Heart left ventricle (tissue), 16 donors: ENCODE measurements at regions not wholly inside any gene's neighbourhood (a gene's known extent, or its start where the extent isn't known, plus 50 kb on each side); places are given as distances from the start of the nearest gene placed in this dataset.

Experiments
- ATAC-seq, 4 donors: fragments of 200-7000 bp; cut with Tn5 transposase; one replicate each; pipeline ENCODE4 v1.9.1; 2020 to 2022; ENCODE audit warnings: moderate library complexity in 4 of 4, mild to moderate bottlenecking in 3 of 4, moderate number of reproducible peaks in 1 of 4
- DNase-seq, 5 donors: peaks; one replicate each; pipeline ENCODE4 v3.0.0-alpha.2; 2020
- H3K27ac ChIP-seq, 12 donors: fragments of 200-600 bp; sonication (generic) in 4 of 12; one replicate each; pipeline versions ENCODE4 v1.5.0 to v1.8.0; 2016 to 2022; ENCODE audit warnings: mild to moderate bottlenecking in 2 of 12
- H3K27me3 ChIP-seq, 9 donors: fragments of 200-600 bp; sonication (generic) in 2 of 9; one replicate each; pipeline versions ENCODE4 v1.5.1 to v1.8.0; 2016 to 2022; ENCODE audit warnings: mild to moderate bottlenecking in 3 of 9
- H3K36me3 ChIP-seq, 9 donors: fragments of 200-600 bp; sonication (generic) in 2 of 9; one replicate each; pipeline versions ENCODE4 v1.5.0 to v1.8.0; 2018 to 2022; ENCODE audit warnings: mild to moderate bottlenecking in 2 of 9
- H3K4me1 ChIP-seq, 12 donors: fragments of 200-600 bp; sonication (generic) in 4 of 12; one replicate each; pipeline versions ENCODE4 v1.5.0 to v1.8.0; 2016 to 2022; ENCODE audit warnings: mild to moderate bottlenecking in 3 of 12
- H3K4me3 ChIP-seq, 12 donors: fragments of 200-600 bp; sonication (generic) in 4 of 12; one replicate each; pipeline versions ENCODE4 v1.5.0 to v1.8.0; 2017 to 2022; ENCODE audit warnings: mild to moderate bottlenecking in 9 of 12, moderate library complexity in 4 of 12
- H3K9me3 ChIP-seq, 12 donors: fragments of 200-600 bp; sonication (generic) in 4 of 12; one replicate each; pipeline versions ENCODE4 v1.5.0 to v1.8.0; 2016 to 2022; ENCODE audit warnings: mild to moderate bottlenecking in 1 of 12
- POLR2A ChIP-seq, 2 donors: fragments of 450-650 bp; IDR thresholded peaks; one replicate each; pipeline ENCODE4 v1.6.1; 2017; ENCODE audit warnings: antibody characterized with exemption in 2 of 2, mild to moderate bottlenecking in 2 of 2, moderate library complexity in 2 of 2
- WGBS, 4 donors: extraction: QIAGEN DNeasy Blood & Tissue Kit in 2 of 4; methylation state at CpG; one replicate each; pipeline versions ENCODE4 v1.1.5 to v1.1.7; 2013 to 2018; 5-methylcytosine and 5-hydroxymethylcytosine counted together
- intact Hi-C, 10 donors: fragments of 100-400 bp; cut with DNase I; formaldehyde crosslinking; loops; one replicate each; pipeline versions ENCODE4 v1.11.1 to v1.14.2; 2022
- TF ChIP-seq, protein P1 (sequence below), 12 donors: fragments of 200-600 bp; sonication (generic) in 4 of 12; IDR thresholded peaks; one replicate each; pipeline versions ENCODE4 v1.5.0 to v1.8.0; 2018 to 2022; ENCODE audit warnings: antibody characterized with exemption in 12 of 12, mild to moderate bottlenecking in 5 of 12
- donor health status: ischemic (EF 13 %, LVEDD 7.1; RV severe dilation, severe dysfunction).
- donor health status: healthy with polysubstance abuse.
- donor health status: DM: no; HTN: yes; CAD: no.
- donor health status: DM: no; HTN: no; CAD: no.
- donor health status: ischemic (EF 25% LVEDD 6.9; RV normal size, moderate dysfunction).
- donor health status: ischemic (EF 25% LVEDD 5.7; RV mildly dilated, moderate dysfunction).
- donor health status: healthy.
- donor health status: DM: yes; HTN: yes; CAD: no.
- donor health status: ischemic (EF 35%, LVEDD 5.7; RV mildly dilated, moderate dysfunction).
- donor health status: nonischemic (EF 11% LVEDD 7.7; RV severe dilation, severe dysfunction).
- donor health status: DM: yes; HTN: yes; CAD: no.
- donor health status: PGD.
- donor health status: ischemic (EF 29% LVEDD 5.4; RV normal size, mild dysfunction).
- donor health status: nonischemic (EF 23%, LVEDD 6.1; RV moderate dilation, normal function).

DNA sequence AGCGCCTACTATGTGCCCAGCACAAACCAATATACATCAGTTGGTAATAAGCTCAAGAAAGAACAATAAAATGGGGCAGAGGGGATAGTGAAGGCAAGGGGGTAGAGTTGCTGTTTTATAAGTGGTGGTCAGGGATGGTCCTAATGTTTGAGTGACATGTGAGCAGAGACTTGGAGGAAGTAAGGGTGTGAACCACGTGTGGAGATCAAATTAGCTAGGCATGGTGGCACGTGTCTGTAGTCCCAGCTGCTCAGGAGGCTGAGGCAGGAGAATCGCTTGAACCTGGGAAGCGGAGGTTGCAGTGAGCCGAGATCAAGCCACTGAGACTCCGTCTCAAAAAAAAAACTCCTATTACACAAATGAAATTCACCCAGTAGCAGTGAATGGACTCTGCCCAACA is 56.5 kb downstream of the IRX6 start:
- H3K36me3 ChIP-seq: no peaks in the 10 kb centered on the region
- no peak overlapping the region for H3K4me3 ChIP-seq
- no peak for TF ChIP-seq POLR2A (IDR thresholded peaks at IDR 0.05)
- TF ChIP-seq, protein P1, sequence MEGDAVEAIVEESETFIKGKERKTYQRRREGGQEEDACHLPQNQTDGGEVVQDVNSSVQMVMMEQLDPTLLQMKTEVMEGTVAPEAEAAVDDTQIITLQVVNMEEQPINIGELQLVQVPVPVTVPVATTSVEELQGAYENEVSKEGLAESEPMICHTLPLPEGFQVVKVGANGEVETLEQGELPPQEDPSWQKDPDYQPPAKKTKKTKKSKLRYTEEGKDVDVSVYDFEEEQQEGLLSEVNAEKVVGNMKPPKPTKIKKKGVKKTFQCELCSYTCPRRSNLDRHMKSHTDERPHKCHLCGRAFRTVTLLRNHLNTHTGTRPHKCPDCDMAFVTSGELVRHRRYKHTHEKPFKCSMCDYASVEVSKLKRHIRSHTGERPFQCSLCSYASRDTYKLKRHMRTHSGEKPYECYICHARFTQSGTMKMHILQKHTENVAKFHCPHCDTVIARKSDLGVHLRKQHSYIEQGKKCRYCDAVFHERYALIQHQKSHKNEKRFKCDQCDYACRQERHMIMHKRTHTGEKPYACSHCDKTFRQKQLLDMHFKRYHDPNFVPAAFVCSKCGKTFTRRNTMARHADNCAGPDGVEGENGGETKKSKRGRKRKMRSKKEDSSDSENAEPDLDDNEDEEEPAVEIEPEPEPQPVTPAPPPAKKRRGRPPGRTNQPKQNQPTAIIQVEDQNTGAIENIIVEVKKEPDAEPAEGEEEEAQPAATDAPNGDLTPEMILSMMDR (IDR thresholded peaks at IDR 0.05): no peak
- peaks cover 0 to 27% (median 6%) of the 10 kb centered on the region in 12 donors for H3K4me1 ChIP-seq
- no peak for DNase-seq
- no peak for ATAC-seq
- no peaks in the 10 kb centered on the region for H3K27me3 ChIP-seq
- intact Hi-C loops: no loop called here
- no peaks in the 10 kb centered on the region for H3K9me3 ChIP-seq
- 80 to 87% (median 82%) methylated on average over 7 of the region's 7 CpGs for WGBS, 4 donors
- peak overlapping the region in 4 of 12 donors; percentile 48 to 73 (median 60) for H3K27ac ChIP-seq

DNA sequence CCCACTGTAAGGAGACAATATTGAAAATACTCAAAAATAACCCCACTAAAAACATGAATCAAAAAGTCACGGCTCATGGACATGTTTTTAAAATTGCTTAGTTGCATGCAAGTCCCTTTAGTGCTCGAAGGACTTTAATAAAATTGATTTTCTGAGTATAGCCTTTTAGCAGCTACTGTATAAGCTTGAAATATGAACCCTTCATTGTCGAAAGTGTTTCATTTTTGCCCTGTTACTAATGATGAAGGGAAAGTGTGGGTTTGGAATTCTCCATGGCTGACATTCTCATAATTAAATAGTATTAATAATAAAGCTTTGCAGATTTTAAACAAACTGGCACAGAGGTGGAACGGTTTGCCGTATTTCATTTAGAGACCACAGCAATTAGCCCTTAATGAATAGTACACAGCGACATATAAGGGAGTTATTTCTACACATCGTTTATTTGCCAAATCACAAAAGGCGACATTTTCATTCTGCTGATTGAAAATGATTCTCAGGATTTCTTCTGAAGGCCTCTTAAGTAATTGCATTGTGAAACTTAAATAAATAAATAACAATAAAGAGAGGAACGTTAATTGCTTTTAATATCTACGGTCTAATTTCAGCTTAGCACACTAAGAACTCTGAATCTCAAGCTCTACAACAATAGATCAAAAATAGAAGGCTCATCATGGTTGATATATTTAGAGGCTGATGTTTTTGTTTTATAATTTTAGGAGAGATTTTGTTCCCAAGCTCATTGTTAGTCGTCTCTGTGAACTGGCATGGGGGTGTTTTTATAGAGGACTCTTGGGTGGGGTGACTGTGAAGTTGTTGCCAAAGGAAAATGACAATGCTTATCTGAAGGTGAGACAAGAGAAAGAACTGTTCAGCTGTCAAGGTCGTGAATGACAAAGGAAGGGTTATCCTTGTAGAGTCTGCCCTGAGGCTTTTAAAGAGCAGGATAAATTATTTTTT is 60.6 kb downstream of the IRX6 start:
- H3K4me1 ChIP-seq: peaks cover 0 to 44% (median 6%) of the 10 kb centered on the region in 12 donors
- intact Hi-C loops: loop anchor here in 2 of 10 donors (5.0 kb wide), 2 partner anchors 452 to 1097 kb away; partner anchors contain the start of genes IRX3 (in 1 of the 2) and IRX5 (in 1 of the 2)
- H3K27ac ChIP-seq: peak overlapping the region; percentile 36 to 98 (median 84)
- no peak overlapping the region for H3K4me3 ChIP-seq
- DNase-seq (peak in 1 of 5 donors; percentile 40), ATAC-seq (peak; percentile 73 to 85 (median 83))
- no peaks in the 10 kb centered on the region for H3K27me3 ChIP-seq
- H3K36me3 ChIP-seq: no peaks in the 10 kb centered on the region
- WGBS, 4 donors: 49 to 57% (median 54%) methylated on average over 12 of the region's 12 CpGs
- H3K9me3 ChIP-seq: no peaks in the 10 kb centered on the region
- TF ChIP-seq, protein P1 (IDR thresholded peaks at IDR 0.05): no peak
- no peak for TF ChIP-seq POLR2A (IDR thresholded peaks at IDR 0.05)

DNA sequence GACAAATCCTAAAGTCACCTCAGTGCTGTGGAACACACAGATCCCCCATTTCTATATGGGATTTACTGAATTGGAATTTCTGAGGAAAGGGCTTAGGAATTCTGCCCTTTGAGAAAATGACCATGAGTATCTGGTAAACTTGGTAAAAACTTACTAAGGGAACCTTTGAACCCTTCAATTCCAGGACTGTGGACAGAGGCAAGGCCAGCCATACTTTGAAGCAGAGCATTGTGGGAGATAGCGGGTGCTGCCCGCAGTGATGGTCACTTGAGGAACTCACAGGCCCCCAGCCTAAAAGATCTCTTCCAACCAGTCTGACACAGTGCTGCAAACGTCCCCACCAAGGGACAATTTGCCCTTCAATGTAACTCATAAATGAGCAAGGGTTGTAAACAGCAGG is 61.4 kb downstream of the IRX6 start:
- 63 to 72% (median 67%) methylated on average over 3 of the region's 3 CpGs for WGBS, 4 donors
- H3K27me3 ChIP-seq: no peaks in the 10 kb centered on the region
- TF ChIP-seq POLR2A (IDR thresholded peaks at IDR 0.05): no peak
- TF ChIP-seq, protein P1 (IDR thresholded peaks at IDR 0.05): no peak
- no peaks in the 10 kb centered on the region for H3K9me3 ChIP-seq
- H3K4me3 ChIP-seq: no peak overlapping the region
- DNase-seq: no peak
- peak overlapping the region; percentile 36 to 98 (median 84) for H3K27ac ChIP-seq
- no peak for ATAC-seq
- H3K4me1 ChIP-seq: peaks cover 0 to 47% (median 5%) of the 10 kb centered on the region in 12 donors
- intact Hi-C loops: loop anchor here in 2 of 10 donors (5.0 kb wide), 2 partner anchors 453 to 1098 kb away; partner anchors contain the start of genes IRX3 (in 1 of the 2) and IRX5 (in 1 of the 2)
- no peaks in the 10 kb centered on the region for H3K36me3 ChIP-seq
